ENCODE measurements at regions not wholly inside any gene's neighbourhood (a gene's known extent, or its start where the extent isn't known, plus 50 kb on each side); places are given as distances from the start of the nearest gene placed in this dataset.

DNA sequence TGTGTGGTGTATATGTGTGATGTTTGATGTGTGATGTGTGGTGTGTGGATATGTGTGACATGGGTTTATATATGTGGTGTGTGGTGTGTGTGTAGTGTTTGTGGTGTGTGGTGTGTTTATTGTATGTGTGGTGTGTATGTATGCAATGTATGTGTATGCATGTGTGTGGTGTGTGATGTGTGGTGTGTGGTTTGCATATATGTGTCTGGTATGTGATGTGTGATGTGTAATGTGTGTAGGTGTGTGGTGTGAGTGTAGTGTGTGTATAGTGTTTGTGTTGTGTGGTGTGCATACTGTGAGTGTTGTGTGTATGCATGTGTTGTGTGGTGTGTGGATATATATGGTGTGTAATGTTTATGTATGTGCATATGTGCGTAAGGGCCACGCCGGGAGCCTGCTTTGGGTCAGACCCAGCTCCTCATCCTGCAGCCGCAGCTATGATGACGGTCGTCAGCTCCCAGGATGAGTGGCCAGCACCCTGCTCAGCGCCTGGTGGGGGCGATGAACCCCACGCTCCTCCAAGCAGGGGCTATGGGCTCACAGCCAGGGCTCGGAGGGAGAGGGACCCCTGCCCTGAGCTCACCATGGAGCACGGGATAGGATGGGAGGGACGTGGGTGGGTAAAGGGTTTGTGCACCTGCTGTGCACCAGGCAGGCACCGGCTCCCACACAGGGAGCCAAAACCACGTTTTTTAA is 331.3 kb downstream of the EIPR1 start:
- no peak overlapping the region for H3K27ac Mint-ChIP-seq (ENCODE audit: unreplicated experiment)
- H3K27me3 Mint-ChIP-seq (ENCODE audit: insufficient read depth, unreplicated experiment): no peaks in the 10 kb centered on the region
- no TSS peak for BruUV-seq (replicated peaks)

DNA sequence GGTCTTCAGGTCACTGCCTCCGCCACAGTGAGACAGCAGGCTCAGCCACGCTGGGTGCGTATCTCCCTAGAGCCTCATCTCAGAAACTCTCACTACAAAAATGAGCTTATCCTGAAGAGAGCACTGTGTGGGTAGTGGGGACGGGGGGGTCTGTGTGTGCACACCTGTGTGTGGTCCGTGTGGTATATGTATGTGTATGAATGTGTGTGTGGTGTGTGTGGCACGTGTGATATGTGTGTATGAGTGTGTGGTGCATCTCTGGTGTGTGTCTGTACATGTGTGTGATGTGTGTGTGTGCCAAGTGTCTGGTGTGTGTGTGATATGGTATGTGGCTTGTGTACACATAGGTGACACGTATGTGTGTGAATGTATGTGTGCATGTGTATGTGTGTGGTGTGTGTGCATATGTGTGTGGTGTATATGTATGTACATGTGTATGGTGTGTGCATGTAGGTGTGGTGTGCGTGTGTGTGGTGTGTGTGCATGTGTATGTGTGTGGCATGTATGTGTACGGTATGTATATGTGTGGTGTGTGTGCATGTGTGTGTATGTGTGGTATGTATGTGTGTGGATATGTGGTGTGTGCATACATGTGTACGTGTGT is 332.2 kb downstream of the EIPR1 start:
- Mint-ChIP-seq H3K4me3 (ENCODE audit: unreplicated experiment) (no peak overlapping the region), H3K27me3 (ENCODE audit: insufficient read depth, unreplicated experiment) (no peaks in the 10 kb centered on the region), H3K9me3 (ENCODE audit: unreplicated experiment) (peaks cover 7% of the 10 kb centered on the region), H3K36me3 (ENCODE audit: insufficient read depth, unreplicated experiment) (no peaks in the 10 kb centered on the region), H3K27ac (ENCODE audit: unreplicated experiment) (no peak overlapping the region), H3K4me1 (ENCODE audit: low read depth, unreplicated experiment) (no peaks in the 10 kb centered on the region)
- no peak for DNase-seq
- H3K4me1 ChIP-seq: no peaks in the 10 kb centered on the region
- no peaks in the 10 kb centered on the region for H3K9me3 ChIP-seq
- H3K4me3 ChIP-seq (ENCODE audit: low read depth, low read length): no peak overlapping the region
- intact Hi-C loops (cut with micrococcal nuclease; ENCODE audit: unreplicated experiment): no loop called here
- H3K36me3 ChIP-seq (ENCODE audit: control insufficient read depth, insufficient read depth, low read length): no peaks in the 10 kb centered on the region
- no peaks in the 10 kb centered on the region for H3K27me3 ChIP-seq (replicated peaks; ENCODE audit: control insufficient read depth, insufficient read depth, low read length)
- TF ChIP-seq, protein P1, sequence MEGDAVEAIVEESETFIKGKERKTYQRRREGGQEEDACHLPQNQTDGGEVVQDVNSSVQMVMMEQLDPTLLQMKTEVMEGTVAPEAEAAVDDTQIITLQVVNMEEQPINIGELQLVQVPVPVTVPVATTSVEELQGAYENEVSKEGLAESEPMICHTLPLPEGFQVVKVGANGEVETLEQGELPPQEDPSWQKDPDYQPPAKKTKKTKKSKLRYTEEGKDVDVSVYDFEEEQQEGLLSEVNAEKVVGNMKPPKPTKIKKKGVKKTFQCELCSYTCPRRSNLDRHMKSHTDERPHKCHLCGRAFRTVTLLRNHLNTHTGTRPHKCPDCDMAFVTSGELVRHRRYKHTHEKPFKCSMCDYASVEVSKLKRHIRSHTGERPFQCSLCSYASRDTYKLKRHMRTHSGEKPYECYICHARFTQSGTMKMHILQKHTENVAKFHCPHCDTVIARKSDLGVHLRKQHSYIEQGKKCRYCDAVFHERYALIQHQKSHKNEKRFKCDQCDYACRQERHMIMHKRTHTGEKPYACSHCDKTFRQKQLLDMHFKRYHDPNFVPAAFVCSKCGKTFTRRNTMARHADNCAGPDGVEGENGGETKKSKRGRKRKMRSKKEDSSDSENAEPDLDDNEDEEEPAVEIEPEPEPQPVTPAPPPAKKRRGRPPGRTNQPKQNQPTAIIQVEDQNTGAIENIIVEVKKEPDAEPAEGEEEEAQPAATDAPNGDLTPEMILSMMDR (IDR thresholded peaks at IDR 0.05; ENCODE audit: insufficient read depth in 1 of 2, low read depth in 1 of 2, low read length in 1 of 2, severe bottlenecking in 1 of 2, unreplicated experiment in 1 of 2): no peak
- ChIA-PET POLR2A (no interaction called here), CTCF (no interaction called here)
- BruUV-seq (replicated peaks): no TSS peak

More for the DNA sequence above, 331.3 kb downstream of the EIPR1 start:
- intact Hi-C loops (cut with micrococcal nuclease; ENCODE audit: unreplicated experiment): no loop called here
- ChIA-PET CTCF (no interaction called here), POLR2A (no interaction called here)
- Mint-ChIP-seq H3K4me3 (ENCODE audit: unreplicated experiment) (no peak overlapping the region), H3K9me3 (ENCODE audit: unreplicated experiment) (peaks cover 7% of the 10 kb centered on the region), H3K4me1 (ENCODE audit: low read depth, unreplicated experiment) (no peaks in the 10 kb centered on the region), H3K36me3 (ENCODE audit: insufficient read depth, unreplicated experiment) (no peaks in the 10 kb centered on the region)
- H3K4me1 ChIP-seq: no peaks in the 10 kb centered on the region
- TF ChIP-seq, protein P1 (IDR thresholded peaks at IDR 0.05; ENCODE audit: insufficient read depth in 1 of 2, low read depth in 1 of 2, low read length in 1 of 2, severe bottlenecking in 1 of 2, unreplicated experiment in 1 of 2): no peak
- no peak overlapping the region for H3K4me3 ChIP-seq (ENCODE audit: low read depth, low read length)
- no peaks in the 10 kb centered on the region for H3K36me3 ChIP-seq (ENCODE audit: control insufficient read depth, insufficient read depth, low read length)
- no peak for DNase-seq
- no peaks in the 10 kb centered on the region for H3K27me3 ChIP-seq (replicated peaks; ENCODE audit: control insufficient read depth, insufficient read depth, low read length)
- H3K9me3 ChIP-seq: no peaks in the 10 kb centered on the region

DNA sequence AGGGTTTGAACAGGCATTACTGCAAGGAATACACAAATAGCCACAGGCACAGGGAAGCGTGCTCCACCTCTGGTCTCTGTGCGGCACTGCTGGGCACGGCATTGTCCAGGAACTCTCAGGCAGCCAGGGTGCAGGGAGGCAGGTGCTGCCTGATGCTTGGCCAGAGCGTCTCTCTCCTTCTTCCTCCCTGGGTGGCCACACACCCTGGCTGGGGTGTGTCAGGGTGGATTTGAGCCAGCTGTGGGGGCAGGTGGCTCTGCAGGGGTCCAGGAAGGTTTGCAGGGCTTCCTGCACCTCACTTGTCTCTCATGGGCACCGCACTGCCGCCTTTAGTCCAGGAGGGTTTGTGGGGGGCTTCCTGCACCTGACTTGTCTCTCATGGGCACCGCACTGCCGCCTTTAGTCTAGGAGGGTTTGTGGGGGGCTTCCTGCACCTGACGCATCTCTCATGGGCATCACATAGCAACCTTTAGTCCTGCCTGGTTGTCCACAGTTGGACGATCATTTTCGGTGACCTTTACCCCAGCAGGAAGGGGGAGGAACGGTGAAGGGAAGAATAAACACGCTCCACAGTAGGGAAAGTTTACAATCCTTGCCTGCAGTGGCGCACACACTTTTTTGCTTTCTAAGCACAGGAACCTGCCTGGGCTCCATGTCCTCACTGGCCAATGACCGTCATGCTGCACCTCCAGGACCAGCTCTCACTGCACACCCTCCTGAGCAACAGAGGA is 332.9 kb downstream of the EIPR1 start:
- intact Hi-C loops (cut with micrococcal nuclease; ENCODE audit: unreplicated experiment): no loop called here
- Mint-ChIP-seq H3K27ac (ENCODE audit: unreplicated experiment) (no peak overlapping the region), H3K9me3 (ENCODE audit: unreplicated experiment) (peaks cover 7% of the 10 kb centered on the region), H3K36me3 (ENCODE audit: insufficient read depth, unreplicated experiment) (no peaks in the 10 kb centered on the region), H3K4me3 (ENCODE audit: unreplicated experiment) (no peak overlapping the region), H3K4me1 (ENCODE audit: low read depth, unreplicated experiment) (no peaks in the 10 kb centered on the region), H3K27me3 (ENCODE audit: insufficient read depth, unreplicated experiment) (no peaks in the 10 kb centered on the region)
- H3K9me3 ChIP-seq: no peaks in the 10 kb centered on the region
- H3K36me3 ChIP-seq (ENCODE audit: control insufficient read depth, insufficient read depth, low read length): no peaks in the 10 kb centered on the region
- DNase-seq: no peak
- H3K27me3 ChIP-seq (replicated peaks; ENCODE audit: control insufficient read depth, insufficient read depth, low read length): no peaks in the 10 kb centered on the region
- H3K4me1 ChIP-seq: no peaks in the 10 kb centered on the region
- ChIA-PET CTCF (no interaction called here), POLR2A (no interaction called here)
- H3K4me3 ChIP-seq (ENCODE audit: low read depth, low read length): no peak overlapping the region
- TF ChIP-seq, protein P1 (IDR thresholded peaks at IDR 0.05; ENCODE audit: insufficient read depth in 1 of 2, low read depth in 1 of 2, low read length in 1 of 2, severe bottlenecking in 1 of 2, unreplicated experiment in 1 of 2): no peak
- BruUV-seq (replicated peaks): no TSS peak

All from Caco-2 (cell line).